ENCODE measurements at regions not wholly inside any gene's neighbourhood (a gene's known extent, or its start where the extent isn't known, plus 50 kb on each side); places are given as distances from the start of the nearest gene placed in this dataset.

DNA sequence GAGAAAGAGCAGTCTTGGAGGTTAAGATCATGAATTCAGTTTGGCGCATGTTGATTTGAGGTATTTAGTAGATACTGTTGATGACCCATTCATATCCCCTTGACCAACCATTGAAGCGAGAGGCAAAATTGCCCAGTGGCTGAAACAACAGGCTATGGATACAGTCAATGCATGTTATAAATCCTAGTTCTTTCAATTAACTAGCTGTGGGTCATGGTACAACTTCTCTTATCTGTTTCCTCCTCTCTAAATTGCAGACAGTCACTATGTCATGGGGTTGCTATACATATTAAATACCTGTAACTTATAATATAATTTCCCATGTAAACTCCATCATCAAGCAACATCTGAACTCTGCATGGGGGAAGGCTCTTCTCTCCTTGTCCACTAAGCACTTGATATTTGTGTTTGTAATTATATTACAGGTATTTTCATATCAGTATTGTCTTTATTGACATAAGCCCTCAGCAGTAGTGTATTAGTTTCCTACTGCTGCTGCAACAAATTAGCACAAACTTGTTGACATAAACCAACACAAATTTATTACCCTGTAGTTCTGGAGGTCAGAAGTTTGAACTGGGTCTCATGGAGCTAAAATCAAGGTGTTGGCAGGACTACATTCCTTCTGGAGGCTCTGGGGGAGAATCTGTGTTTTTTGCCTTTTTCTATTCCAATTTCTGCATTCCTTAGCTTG lies 61.7 kb upstream of the ACTR3 start:
- no peaks in the 10 kb centered on the region for H3K36me3 ChIP-seq (ENCODE audit: control insufficient read depth, insufficient read depth, low read length)
- no TSS peak for BruUV-seq (replicated peaks)
- TF ChIP-seq CTCF (IDR thresholded peaks at IDR 0.05) (no peak), SIN3A (IDR thresholded peaks at IDR 0.05; ENCODE audit: borderline replicate concordance, insufficient read depth, low read depth, low read length) (no peak), TCF7L2 (IDR thresholded peaks at IDR 0.05; ENCODE audit: low read depth, low read length) (no peak), POLR2AphosphoS5 (IDR thresholded peaks at IDR 0.05; ENCODE audit: low read depth, low read length) (no peak)
- TF ChIP-seq, protein P1, sequence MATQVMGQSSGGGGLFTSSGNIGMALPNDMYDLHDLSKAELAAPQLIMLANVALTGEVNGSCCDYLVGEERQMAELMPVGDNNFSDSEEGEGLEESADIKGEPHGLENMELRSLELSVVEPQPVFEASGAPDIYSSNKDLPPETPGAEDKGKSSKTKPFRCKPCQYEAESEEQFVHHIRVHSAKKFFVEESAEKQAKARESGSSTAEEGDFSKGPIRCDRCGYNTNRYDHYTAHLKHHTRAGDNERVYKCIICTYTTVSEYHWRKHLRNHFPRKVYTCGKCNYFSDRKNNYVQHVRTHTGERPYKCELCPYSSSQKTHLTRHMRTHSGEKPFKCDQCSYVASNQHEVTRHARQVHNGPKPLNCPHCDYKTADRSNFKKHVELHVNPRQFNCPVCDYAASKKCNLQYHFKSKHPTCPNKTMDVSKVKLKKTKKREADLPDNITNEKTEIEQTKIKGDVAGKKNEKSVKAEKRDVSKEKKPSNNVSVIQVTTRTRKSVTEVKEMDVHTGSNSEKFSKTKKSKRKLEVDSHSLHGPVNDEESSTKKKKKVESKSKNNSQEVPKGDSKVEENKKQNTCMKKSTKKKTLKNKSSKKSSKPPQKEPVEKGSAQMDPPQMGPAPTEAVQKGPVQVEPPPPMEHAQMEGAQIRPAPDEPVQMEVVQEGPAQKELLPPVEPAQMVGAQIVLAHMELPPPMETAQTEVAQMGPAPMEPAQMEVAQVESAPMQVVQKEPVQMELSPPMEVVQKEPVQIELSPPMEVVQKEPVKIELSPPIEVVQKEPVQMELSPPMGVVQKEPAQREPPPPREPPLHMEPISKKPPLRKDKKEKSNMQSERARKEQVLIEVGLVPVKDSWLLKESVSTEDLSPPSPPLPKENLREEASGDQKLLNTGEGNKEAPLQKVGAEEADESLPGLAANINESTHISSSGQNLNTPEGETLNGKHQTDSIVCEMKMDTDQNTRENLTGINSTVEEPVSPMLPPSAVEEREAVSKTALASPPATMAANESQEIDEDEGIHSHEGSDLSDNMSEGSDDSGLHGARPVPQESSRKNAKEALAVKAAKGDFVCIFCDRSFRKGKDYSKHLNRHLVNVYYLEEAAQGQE (IDR thresholded peaks at IDR 0.05; ENCODE audit: insufficient read depth in 1 of 2, low read depth in 2 of 2, low read length in 1 of 2): no peak
- no peaks in the 10 kb centered on the region for H3K27me3 ChIP-seq (ENCODE audit: control insufficient read depth, insufficient read depth, low read length)
- intact Hi-C loops (cut with micrococcal nuclease; ENCODE audit: unreplicated experiment): no loop called here
- in situ Hi-C loops (cut with HindIII; ENCODE audit: low pct_unique_long_range_greater_than_20kb, low sequenced_read_pairs): no loop called here
- no peak overlapping the region for H3K27ac ChIP-seq (ENCODE audit: low read length)
- ChIA-PET POLR2A (no interaction called here), CTCF (no interaction called here)
- no peak overlapping the region for H3K4me3 ChIP-seq (ENCODE audit: low read depth in 2 of 2, low read length in 2 of 2)
- no peaks in the 10 kb centered on the region for H3K9me3 ChIP-seq (ENCODE audit: control insufficient read depth, insufficient read depth, low read depth, low read length)
- ATAC-seq (no peak), DNase-seq (ENCODE audit: low read depth, low spot score) (no peak)
- H3K4me1 ChIP-seq (ENCODE audit: control insufficient read depth, insufficient read depth, low read length): 0 out of 2 replicates have a peak, but pooled peaks cover 2% of the 10 kb centered on the region

DNA sequence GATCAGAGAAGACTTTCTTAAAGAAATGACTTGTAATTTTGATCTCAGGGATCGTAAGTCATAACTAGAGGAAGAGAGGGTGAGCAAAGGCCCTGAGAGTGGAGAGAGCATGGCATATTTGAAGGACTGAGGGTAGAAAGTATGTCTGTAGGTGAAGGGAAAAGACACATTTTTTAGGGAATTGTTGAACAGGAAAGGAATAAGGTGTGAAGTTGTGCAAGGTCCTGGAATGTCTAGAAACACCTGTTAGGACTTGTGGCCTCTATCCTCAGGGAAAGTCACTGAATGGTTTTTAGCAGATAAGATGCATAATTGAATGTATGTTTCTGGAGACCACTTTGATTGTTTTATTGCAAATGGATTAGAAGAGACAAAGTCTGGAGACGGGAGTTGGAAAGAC lies 62.5 kb upstream of the ACTR3 start:
- ChIA-PET POLR2A (no interaction called here), CTCF (no interaction called here)
- no peaks in the 10 kb centered on the region for H3K9me3 ChIP-seq (ENCODE audit: control insufficient read depth, insufficient read depth, low read depth, low read length)
- H3K27ac ChIP-seq (ENCODE audit: low read length): no peak overlapping the region
- TF ChIP-seq CTCF (IDR thresholded peaks at IDR 0.05): no peak
- TF ChIP-seq TCF7L2 (IDR thresholded peaks at IDR 0.05; ENCODE audit: low read depth, low read length): no peak
- no peak for TF ChIP-seq POLR2AphosphoS5 (IDR thresholded peaks at IDR 0.05; ENCODE audit: low read depth, low read length)
- TF ChIP-seq, protein P1 (IDR thresholded peaks at IDR 0.05; ENCODE audit: insufficient read depth in 1 of 2, low read depth in 2 of 2, low read length in 1 of 2): no peak
- TF ChIP-seq SIN3A (IDR thresholded peaks at IDR 0.05; ENCODE audit: borderline replicate concordance, insufficient read depth, low read depth, low read length): no peak
- intact Hi-C loops (cut with micrococcal nuclease; ENCODE audit: unreplicated experiment) (no loop called here), in situ Hi-C loops (cut with HindIII; ENCODE audit: low pct_unique_long_range_greater_than_20kb, low sequenced_read_pairs) (no loop called here)
- no TSS peak for BruUV-seq (replicated peaks)
- ATAC-seq: no peak
- DNase-seq (ENCODE audit: low read depth, low spot score): no peak
- no peaks in the 10 kb centered on the region for H3K27me3 ChIP-seq (ENCODE audit: control insufficient read depth, insufficient read depth, low read length)
- H3K36me3 ChIP-seq (ENCODE audit: control insufficient read depth, insufficient read depth, low read length): no peaks in the 10 kb centered on the region
- H3K4me3 ChIP-seq (ENCODE audit: low read depth in 2 of 2, low read length in 2 of 2): no peak overlapping the region
- H3K4me1 ChIP-seq (ENCODE audit: control insufficient read depth, insufficient read depth, low read length): 0 out of 2 replicates have a peak, but pooled peaks cover 2% of the 10 kb centered on the region
